HG02852 (cell line): ENCODE measurements at regions not wholly inside any gene's neighbourhood (a gene's known extent, or its start where the extent isn't known, plus 50 kb on each side); places are given as distances from the start of the nearest gene placed in this dataset.

Source experiments
- ATAC-seq: cut with Tn5 transposase; IDR thresholded peaks from one replicate; pipeline ENCODE4 v1.9.1; 2021; ENCODE audit warnings: mild to moderate bottlenecking, moderate library complexity; ENCODE audit not compliant: unreplicated experiment

DNA sequence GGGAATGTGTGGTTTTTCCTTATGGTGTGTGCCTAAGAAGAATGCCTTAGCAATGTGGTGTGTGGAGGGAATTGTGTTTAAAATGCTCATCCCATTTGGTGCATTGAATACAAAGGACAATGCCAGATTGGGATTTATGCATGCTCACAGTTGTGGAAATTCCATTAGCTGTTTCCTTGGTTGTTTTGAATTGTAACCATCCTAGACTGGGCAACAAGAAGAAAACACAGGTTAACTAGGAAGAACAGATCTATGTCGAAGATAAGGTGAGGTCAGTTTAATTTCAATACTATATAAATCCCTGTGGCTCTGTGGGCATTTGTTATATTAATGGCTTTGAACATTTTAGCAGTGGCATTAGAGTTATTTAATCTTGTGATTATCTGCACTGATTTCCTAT is 266.8 kb downstream of the MAT2B start:
- ATAC-seq: no peak

DNA sequence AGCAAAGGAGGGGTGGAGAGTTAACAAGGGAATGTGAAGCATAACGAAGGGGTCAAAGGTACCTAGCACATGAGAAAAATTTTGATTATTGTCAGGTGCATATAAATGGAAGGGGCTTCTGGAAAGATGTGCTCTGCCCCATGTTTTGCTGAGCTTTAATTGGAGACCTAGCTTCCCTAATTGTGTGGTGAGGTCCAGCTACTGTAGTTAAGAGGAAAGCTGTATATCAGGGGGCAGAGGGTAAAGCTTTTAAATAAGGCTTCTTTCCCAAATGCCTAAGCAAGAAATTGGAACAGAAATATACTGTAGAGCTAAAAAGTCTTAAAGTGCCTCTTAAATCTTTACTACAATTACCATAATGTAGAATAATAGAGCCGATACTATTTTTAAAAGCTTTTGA is 267.2 kb downstream of the MAT2B start:
- ATAC-seq: no peak

DNA sequence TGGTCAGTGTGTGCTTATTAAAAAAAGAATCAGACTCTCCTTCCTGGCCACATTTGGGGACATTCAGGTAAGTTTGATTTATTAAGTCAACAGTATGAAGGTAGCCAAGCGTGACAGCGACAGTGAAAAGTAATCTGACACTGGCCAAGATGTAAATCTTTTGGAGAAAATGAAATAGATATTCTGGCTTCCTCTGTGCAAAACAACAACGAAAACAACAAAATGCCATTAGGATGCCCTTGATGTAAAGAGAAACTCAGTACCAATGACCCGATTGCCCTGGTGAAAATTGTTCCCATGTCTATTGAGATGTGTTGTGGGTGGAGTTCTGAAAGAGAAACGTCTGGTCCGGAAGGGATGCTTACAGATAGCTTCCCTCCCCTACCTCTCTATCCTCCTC is 267.8 kb downstream of the MAT2B start:
- ATAC-seq: no peak

DNA sequence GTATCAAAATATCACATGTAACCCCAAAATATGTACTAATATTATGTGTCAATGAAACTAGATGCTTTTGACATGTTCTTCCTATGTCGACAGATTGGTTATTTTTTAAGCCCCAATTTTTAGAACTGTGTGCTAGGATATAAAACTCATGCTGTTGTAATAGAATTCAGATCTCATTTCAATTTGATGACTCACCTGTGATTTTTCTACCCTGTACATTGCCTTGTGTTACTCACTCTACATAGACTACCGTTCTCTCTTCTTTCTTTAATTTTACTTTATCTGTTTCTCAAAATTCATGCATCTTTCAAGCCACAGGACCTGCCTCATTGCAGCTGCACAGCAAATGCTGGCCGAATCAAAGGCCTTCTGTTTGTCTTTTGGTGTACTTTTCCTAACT is 284.5 kb downstream of the MAT2B start:
- ATAC-seq: no peak

DNA sequence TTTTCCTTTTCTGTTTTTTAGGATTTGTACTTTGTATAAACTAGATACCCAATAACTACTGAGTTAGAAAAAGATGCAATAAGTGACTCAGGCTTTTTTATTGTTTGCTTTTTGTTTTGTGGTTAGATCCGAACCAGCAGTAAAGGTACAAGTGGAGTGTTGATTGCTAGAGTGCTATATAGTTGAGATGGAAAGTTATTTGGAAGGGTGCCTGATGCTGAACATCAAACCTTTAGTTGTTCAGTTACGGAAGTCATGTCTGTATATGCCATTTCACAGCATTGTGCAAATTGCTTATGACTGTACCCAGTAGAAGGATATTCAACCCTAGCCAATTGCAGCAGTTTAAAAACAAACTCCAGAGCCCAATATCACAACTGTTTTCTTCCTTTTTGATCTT is 285.1 kb downstream of the MAT2B start:
- ATAC-seq: no peak

DNA sequence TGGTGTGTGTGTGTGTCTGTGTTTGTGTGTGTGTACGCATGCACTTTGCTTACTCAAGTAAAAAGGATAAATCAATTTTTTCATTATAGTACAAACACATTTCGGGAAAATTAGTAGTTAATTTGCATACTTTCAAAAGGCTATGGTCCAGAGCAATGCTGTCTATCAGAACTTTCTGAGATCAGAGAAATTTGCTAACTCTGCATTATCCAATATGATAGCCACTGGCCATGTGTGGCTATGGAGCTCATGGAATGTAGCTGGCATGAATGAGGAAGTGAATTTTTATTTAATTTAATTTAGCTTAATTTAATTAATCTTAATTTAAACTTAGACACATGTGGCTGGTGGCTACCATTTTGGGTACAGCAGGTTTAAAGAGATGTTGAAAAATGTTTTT is 289.6 kb downstream of the MAT2B start:
- no peak for ATAC-seq

DNA sequence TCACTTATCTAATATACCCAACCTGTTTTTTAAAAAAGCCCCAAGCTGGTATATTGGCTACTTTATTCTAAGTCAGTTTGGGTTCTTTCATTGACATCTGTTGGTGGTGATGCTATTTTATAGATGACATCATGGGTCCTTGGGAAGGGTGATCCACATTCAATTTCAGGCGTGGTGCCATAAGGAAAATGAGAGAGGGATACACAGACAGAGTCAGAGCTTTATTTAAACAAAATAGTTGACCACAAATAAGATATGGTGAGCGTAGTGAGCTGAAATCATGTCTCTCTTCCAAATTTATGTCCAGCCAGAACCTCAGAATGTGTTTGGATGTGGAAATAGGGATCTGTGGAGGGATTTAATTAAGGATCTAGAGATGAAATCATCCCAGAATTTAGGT is 302.4 kb downstream of the MAT2B start:
- no peak for ATAC-seq

DNA sequence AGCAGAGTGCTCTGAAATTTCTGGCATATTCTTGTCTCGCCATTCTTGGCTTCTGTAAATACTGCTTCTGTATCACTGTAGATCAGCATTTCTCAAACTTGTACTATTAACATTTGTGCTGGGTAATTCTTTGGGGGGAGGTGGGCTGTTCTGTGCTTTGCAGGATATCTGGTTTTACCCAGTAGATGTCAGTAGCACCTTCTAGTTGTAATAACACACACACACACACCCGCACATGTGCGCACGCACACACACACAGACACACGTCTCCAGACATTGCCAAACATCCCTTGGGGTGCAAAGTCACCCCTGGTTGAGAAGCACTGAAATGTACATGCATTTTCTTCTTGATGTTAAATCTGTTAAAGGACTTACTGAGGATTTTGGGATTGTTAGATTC is 304.1 kb downstream of the MAT2B start:
- no peak for ATAC-seq

DNA sequence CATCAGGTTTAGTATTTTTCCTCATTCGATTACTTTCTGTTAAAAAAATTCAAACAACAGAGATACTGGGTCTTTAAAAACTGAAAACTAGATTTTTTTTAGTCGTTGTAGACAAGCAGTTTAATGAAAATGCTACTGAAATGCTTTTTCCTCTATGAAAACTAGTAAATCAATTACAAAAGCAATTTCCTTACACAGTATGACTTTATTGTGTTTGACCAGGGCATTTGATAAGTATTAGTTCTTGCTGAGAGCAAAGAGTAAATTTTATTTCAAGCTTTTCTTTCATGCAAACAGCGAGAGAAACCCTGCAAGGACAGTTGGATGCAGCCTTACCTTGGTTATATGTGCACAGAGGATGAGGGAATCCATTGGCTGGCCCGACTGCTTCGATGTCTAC is 308.5 kb downstream of the MAT2B start:
- no peak for ATAC-seq

DNA sequence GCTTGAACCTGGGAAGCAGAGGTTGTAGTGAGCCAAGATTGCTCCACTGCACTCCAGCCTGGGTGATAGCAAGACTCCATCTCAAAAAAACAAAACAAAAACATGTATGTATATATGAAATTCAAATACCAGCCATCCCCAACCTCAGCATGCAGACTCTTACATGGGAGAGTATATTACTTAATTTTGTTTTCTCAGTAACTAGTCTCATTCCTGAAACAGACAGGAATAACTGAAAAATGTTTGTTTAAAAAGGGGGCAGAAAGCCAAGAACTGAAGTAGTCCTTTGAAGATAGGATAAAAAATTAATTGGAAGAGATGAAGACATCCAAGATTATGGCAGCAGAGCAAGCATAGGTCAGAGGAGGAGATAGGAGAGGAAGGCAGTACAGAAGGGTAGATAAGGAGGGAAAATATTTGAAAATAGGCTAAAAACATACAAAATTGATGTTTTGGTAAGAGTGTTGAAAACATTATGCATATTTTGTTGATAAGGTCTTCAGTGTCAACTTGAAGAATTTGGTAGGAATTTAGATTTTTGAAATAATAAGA is 309.9 kb downstream of the MAT2B start:
- no peak for ATAC-seq

DNA sequence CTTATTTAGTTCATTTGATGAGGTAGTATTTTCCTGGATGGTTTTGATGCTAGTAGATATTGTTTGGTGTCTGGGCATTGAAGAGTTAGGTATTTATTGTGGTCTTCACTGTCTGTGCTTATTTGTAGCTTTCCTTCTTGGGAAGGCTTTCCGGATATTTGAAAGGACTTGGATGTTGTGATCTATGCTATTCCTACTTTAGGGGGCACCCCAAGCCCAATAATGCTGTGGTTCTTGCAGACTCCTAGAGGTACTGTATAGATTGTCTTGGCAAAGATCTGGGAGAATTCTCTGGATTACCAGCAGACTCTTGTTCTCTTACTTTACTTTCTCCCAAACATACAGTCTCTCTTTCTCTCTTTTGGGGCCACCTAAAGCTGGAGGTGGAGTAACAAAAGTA is 315.7 kb downstream of the MAT2B start:
- no peak for ATAC-seq

DNA sequence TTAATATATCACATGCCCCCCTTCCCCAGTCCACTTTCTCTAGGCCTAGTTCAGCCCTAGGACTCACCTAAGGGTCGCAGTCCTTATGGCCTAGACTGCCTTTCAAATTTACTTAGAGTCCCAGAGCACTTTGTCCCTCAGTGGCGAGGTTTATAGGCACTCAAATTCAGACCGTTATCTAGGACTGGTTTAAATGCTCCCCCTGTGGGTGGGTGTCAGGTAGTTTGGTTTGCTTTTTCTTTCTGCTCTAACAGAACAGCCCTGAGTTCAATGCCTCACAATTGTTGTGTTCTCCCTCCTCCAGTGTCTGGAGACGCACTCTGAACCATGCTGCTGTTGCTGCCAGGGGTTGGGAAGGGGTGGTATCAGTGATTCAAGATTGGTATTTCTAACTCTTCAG is 317.1 kb downstream of the MAT2B start:
- no peak for ATAC-seq

DNA sequence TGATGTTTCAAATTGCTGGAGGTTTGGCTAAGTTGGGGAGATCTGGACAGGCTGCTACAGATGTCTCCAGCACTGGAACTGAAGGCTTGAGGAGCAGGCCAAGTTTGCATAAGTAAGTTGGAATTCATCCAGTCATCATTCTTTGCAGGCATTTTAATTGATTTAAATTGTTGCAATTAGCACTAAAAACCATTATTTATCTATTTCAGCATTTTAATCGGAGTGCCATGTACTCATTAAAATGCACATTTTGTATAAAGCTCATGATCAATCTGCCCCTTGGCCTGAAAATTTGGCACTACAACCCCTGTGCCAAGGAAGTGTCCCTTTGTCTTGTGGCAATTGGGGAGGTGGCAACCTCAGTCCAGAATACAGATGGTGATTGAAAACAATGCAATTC is 320.2 kb downstream of the MAT2B start:
- no peak for ATAC-seq

DNA sequence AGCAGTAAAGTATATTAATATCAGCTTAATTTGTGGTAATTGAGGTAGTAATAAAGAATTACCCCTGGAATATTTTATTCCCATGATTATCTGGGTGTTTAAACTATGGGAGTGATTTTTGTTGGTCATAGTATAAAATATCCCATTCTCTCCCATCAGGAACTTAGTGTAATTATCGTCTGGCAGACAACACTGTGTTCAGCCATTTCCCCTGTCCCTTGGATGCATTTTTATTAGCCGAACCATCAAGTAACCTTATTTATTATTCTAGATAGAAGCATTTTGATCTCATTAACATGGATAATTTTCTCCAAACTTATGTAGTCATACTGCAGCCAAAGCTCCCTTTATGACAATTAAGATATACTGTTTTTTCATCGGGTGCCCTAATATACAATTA is 320.8 kb downstream of the MAT2B start:
- ATAC-seq: no peak

DNA sequence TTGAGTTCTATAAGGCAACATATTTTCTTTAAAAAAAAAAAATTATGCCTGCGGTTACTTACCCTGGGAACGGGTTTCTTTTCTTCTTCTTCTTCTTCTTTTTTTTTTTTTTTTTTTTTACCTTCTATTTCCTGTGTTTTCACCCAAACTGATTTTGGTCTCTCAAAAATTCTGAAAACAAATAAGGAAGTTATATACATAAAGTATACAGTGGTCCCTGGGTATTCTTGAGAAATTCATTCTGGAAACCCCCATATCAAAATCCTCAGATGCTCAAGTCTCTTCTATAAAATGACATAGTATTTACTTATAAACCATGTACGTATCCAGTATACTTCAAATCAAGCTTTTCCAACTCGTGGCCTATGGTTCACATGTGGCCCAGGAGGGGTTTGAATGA is 326.7 kb downstream of the MAT2B start:
- no peak for ATAC-seq

DNA sequence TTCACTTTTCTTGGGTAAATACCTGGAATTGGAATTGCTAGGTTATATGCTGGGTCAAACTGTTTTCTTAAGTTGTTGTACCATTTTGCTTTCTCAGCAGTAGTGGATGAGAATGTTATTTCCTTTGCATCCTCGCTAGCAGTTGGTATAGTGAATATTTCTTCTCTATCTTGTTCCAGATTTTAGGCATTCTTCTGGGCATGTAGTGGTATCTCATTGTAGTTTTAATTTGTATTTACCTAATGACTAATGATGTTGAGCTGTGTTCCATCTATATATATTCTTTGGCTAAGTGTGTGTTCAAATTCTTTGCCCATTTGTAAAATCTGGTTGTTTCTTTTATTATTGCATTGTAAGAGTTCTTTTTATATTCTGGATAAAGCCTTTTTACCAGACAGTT is 333.3 kb downstream of the MAT2B start:
- ATAC-seq: no peak

DNA sequence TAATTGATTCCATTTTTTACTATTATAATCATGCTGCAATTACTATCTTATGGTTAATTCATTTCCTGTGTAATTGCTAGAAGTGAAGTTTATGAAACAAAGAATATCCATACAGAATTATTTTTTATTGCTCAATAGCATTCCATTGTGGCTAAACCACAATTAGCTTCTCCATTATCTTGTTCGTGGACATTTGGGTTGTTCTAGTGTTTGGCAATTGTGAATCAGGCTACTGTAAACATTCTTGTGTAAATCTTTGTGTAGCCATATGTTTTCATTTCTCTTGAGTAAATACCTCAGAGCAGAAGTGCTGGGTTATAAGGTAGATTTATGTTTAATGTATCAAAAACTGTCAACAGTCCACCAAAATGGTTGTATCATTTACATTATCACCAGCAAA is 341.1 kb downstream of the MAT2B start:
- no peak for ATAC-seq

DNA sequence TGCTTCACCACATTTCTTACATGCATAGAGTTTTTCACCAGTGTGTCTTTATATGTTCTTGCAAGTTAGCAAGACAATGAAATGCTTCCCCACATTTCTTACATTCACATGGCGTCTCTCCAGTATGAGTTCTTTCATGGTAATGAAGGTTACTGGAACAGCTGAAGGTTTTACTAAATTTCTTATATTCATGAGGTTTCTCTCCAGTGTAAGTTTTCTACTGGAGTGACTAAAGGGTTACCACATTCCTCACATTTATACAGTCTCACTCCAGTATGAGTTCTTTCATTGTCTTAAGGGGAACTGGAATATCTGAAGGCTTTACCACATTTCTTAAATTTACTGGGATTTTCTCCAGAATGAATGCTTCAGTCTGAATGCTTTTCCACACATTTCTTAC is 350.3 kb downstream of the MAT2B start:
- ATAC-seq: no peak

DNA sequence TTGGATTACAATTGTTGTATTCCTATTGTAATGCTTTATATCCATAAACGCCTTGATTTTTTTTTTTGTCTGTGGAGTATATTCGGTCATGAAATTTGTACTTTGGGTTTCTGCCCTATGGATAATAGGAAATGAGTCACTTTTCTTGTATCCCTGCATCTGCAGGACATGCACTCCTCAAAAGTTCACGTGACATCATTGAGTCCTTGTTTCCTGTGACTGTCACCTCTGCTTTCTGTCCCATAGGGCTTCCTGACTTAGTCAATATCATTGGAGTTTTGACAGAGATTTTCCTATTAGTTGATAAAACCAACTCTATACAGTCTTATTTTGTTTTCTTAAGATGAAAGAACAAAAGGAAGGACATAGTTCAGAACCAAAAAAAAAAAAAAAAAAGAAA is 356.3 kb downstream of the MAT2B start:
- ATAC-seq: no peak

DNA sequence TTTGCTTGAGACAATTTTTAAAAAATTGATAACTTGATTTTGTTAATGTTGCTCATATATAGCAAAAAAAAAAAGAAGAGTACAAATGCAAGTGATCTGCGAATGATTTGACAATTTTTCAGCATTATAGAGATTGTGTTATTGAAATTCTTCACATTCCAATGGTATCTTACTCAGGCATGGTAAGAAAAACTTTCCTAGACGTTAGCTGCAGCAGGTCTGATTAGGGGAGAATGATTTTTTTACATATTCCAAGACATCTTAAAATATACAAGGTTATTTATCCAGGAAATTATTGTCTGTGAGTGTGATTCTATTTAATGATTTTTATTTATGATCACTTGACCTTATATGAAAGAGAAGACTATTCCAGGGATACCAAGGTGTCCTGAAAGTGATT is 361.9 kb downstream of the MAT2B start:
- ATAC-seq: no peak

DNA sequence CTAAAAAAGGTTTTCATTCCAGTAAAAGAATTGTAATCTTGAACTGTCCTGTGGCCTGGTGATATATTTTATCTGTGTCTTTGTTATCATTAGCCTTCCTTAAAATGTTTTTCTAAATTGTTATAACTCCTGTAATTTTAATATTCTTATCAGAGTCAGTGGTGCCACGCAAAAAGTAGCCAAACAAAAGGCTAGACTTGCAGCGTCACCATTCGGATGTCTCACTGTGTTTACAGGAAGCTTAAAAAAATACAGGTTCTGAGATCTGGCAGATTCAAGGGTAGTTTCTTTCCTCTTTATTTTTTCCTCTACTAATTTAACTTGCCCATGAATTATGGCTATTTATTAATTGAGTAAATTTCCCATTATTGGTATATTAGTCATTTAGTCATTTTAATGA is 362.3 kb downstream of the MAT2B start:
- ATAC-seq: no peak

DNA sequence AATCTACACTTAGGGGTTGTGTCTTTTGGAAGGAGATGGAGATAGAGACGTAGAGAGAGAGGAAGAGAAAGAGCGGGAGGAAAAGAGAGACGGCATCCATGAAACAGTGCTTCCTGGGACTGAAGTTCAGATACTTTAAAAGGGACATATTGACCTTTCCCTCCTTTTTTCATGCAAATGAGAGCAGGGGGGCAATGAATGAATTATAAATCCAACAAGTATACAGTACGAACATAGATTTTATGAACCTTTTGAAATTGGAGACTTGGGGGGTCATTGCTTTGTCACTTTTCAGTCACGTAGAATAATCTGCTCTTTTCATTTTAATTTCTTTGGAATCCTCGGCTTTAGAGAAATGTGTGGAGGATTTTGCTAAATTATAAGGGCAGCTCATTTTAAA is 364.2 kb downstream of the MAT2B start:
- ATAC-seq: no peak

DNA sequence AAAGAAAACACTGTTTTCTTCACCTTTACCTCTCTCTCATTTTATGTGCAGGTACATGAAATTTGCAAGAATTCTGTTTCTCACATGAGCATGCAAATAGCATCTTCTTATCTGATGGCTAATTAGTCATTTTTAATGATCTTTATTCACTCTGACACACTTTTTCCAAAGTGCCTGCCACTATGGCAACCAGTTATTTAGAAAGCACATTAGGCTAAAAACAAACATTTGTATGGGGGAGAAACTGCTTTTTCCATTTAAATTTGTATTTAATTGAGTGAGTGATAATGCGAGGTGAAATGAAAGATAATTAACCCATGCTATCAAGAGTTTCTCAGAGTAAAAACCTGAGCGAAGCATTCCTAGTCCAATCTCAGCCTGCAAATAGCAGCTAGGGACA is 365.0 kb downstream of the MAT2B start:
- ATAC-seq: no peak

DNA sequence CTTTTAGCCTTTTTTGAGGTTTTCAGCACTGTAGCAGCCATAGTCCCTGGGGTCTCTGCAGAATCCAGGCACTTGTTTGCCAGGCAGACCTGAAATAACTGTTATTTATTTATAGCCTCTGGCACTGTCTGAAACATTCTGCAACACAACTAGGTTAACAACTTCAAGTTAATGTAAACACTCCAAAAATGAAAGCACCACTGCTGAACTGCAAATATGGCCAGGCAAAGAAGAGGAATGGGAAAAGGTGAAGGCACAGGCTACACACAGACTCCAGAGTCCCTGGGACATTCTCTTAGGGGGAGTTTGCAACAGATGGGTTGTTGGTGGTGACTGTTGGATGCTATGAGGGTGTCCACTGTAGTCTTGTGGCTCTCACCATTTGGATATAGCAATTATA is 369.0 kb downstream of the MAT2B start:
- ATAC-seq: no peak
